ENCODE measurements at regions not wholly inside any gene's neighbourhood (a gene's known extent, or its start where the extent isn't known, plus 50 kb on each side); places are given as distances from the start of the nearest gene placed in this dataset.

DNA sequence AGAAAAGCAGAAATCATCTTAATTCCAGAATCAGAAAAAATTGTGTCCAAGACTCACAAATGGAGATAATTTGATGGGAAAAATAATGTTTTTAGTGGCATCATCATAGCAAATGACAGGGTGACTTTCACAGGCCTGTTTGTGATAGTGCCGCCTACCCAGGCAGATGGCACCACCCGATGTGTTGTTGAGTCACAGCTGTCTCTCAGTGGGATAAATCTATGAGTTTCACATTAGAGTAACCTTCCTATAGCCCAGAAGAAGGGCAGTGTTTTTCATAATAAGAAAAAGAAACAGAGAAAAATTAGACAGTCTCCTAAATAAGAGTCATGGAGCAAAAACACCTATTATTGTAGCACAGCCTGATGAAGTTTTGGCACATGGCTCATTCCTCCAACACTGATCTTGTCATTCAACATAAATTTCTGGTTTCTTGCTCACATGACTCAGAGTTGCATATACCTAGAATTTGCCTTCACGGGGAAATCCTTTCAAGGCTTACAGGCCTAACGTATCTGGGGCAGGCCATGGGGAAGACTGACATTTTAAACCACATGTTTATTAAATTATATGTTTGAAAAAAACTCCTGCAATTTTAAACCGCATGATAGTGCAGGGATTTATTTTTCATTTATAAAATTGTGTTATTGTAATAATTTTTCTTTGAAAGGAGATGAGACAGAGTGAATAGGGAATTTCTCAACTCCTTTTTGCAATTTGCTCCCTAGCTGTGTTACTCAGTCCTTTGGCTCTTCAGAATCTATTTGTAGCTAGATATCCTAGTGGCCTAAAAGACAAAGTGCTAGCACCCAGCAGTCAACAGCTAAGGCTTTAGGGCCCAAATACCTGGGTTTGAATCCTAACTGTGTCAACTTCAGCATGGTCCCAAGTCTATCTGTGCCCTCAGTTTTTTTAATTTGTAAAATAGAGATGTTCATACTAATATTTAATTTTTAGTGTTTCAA lies 393.7 kb downstream of the NDFIP2 start:
- no peaks in the 10 kb centered on the region for H3K27me3 ChIP-seq (ENCODE audit: insufficient read depth, low read length)
- no peak overlapping the region for H4K8ac ChIP-seq (replicated peaks; ENCODE audit: insufficient read length, low read depth, low read length)
- no peak overlapping the region for H3K14ac ChIP-seq (ENCODE audit: insufficient read depth, low read length)
- no peak overlapping the region for H2AK5ac ChIP-seq (ENCODE audit: insufficient read length, low read length)
- H2AFZ ChIP-seq (ENCODE audit: low read length) = no peak overlapping the region
- no peak overlapping the region for H3K56ac ChIP-seq (ENCODE audit: insufficient read length, low read depth, low read length)
- H4K5ac ChIP-seq (ENCODE audit: insufficient read length, low read depth, low read length) = no peak overlapping the region
- peaks cover 0 to 7% (median 0%) of the 10 kb centered on the region in 3 experiments; a peak in 2 of 7 replicates for H3K36me3 Mint-ChIP-seq (ENCODE audit: insufficient read depth in 1 of 3, low read depth in 3 of 3)
- H2BK5ac ChIP-seq (ENCODE audit: insufficient read length, low read length) = no peak overlapping the region
- H2BK12ac ChIP-seq (ENCODE audit: insufficient read length, low read depth, low read length) = no peak overlapping the region
- H2BK120ac ChIP-seq (ENCODE audit: low read depth, low read length, poor library complexity, severe bottlenecking) = no peak overlapping the region
- no peak overlapping the region for H3K4me2 ChIP-seq (ENCODE audit: insufficient read depth, insufficient read length, low read length)
- H3K9me3 ChIP-seq (ENCODE audit: control insufficient read depth, low read depth, low read length) = no peaks in the 10 kb centered on the region
- no peak overlapping the region for H3T11ph ChIP-seq (ENCODE audit: low read length)
- TF ChIP-seq, protein P1, sequence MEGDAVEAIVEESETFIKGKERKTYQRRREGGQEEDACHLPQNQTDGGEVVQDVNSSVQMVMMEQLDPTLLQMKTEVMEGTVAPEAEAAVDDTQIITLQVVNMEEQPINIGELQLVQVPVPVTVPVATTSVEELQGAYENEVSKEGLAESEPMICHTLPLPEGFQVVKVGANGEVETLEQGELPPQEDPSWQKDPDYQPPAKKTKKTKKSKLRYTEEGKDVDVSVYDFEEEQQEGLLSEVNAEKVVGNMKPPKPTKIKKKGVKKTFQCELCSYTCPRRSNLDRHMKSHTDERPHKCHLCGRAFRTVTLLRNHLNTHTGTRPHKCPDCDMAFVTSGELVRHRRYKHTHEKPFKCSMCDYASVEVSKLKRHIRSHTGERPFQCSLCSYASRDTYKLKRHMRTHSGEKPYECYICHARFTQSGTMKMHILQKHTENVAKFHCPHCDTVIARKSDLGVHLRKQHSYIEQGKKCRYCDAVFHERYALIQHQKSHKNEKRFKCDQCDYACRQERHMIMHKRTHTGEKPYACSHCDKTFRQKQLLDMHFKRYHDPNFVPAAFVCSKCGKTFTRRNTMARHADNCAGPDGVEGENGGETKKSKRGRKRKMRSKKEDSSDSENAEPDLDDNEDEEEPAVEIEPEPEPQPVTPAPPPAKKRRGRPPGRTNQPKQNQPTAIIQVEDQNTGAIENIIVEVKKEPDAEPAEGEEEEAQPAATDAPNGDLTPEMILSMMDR (conservative IDR thresholded peaks at IDR 0.05) = no peak; the same call in 2 of the 3 replicates
- peaks cover 3 to 5% of the 10 kb centered on the region in 2 experiments; a peak in 3 of 5 replicates for H3K9me3 Mint-ChIP-seq
- no peak overlapping the region for H3K18ac ChIP-seq (ENCODE audit: insufficient read length, low read depth, low read length)
- no peak overlapping the region for H3K9ac ChIP-seq (ENCODE audit: extremely low read depth, insufficient read length, low read length)
- no peak overlapping the region for H2BK15ac ChIP-seq (ENCODE audit: low read depth, low read length)
- no CpG with 5 or more reads among the region's 5 CpGs for WGBS (ENCODE audit: extremely low coverage, insufficient read length, low lambda C conversion rate)
- H3K27ac ChIP-seq (ENCODE audit: insufficient read length, low read depth, low read length) = no peak overlapping the region
- H3K23me2 ChIP-seq (ENCODE audit: insufficient read length, low read depth, low read length, poor library complexity, severe bottlenecking) = no peaks in the 10 kb centered on the region
- H3K79me2 ChIP-seq (ENCODE audit: insufficient read depth, low read length) = no peaks in the 10 kb centered on the region
- no peaks in the 10 kb centered on the region for H3K27me3 Mint-ChIP-seq (ENCODE audit: low read depth)
- H4K20me1 ChIP-seq (ENCODE audit: control insufficient read depth, insufficient read depth, insufficient read length) = no peaks in the 10 kb centered on the region
- H3K23ac ChIP-seq (ENCODE audit: insufficient read length, low read depth, low read length) = no peak overlapping the region
- no peak for DNase-seq
- no peak overlapping the region for H3K4me3 Mint-ChIP-seq
- H3K4ac ChIP-seq (ENCODE audit: low read depth, low read length) = no peak overlapping the region
- peak overlapping the region in 1 of 3 experiments; percentile 92; a peak in 1 of 7 replicates for H3K27ac Mint-ChIP-seq
- H3K4me1 Mint-ChIP-seq = peaks cover 12% of the 10 kb centered on the region in 2 experiments
- no peaks in the 10 kb centered on the region for H3K79me1 ChIP-seq (ENCODE audit: insufficient read depth, low read depth, low read length, poor library complexity, severe bottlenecking)
- H3K4me1 ChIP-seq (ENCODE audit: insufficient read depth, low read length) = no peaks in the 10 kb centered on the region
- H4K91ac ChIP-seq (ENCODE audit: insufficient read length, low read depth, low read length) = no peak overlapping the region
- H2BK20ac ChIP-seq (ENCODE audit: low read depth, low read length, poor library complexity, severe bottlenecking) = peak overlapping the region; percentile 45
